NCI-H526 treated with DMSO at 0.1 percent for 48 hours (cell line): ENCODE measurements at regions not wholly inside any gene's neighbourhood (a gene's known extent, or its start where the extent isn't known, plus 50 kb on each side); places are given as distances from the start of the nearest gene placed in this dataset.
A peak's percentile ranks its signal among the peaks of the same experiment; 100 is the strongest.

Experiments
- DNase-seq: peaks from one replicate; lab custom pipeline; 2025; lab: John Stamatoyannopoulos, UW

- DNase-seq: no peak
Measured at GRCh38 chr12:24473097-24473496, 475.8 kb downstream of the BCAT1 start.

- DNase-seq: no peak
Measured at GRCh38 chr12:24470050-24470449, 478.9 kb downstream of the BCAT1 start.

GRCh38 chr12:24469089-24469488, 479.8 kb downstream of the BCAT1 start:
- no peak for DNase-seq

GRCh38 chr12:24467226-24467625, 481.7 kb downstream of the BCAT1 start:
- DNase-seq: no peak

GRCh38 chr12:24463375-24463774, 485.5 kb downstream of the BCAT1 start:
- no peak for DNase-seq

GRCh38 chr12:24462946-24463345, 486.0 kb downstream of the BCAT1 start:
- no peak for DNase-seq

GRCh38 chr12:24460506-24460905, 488.4 kb downstream of the BCAT1 start:
- no peak for DNase-seq

GRCh38 chr12:24460099-24460498, 488.8 kb downstream of the BCAT1 start:
- DNase-seq: no peak

GRCh38 chr12:24455811-24456210, 493.1 kb downstream of the BCAT1 start:
- no peak for DNase-seq

- DNase-seq: no peak
Measured at GRCh38 chr12:24447678-24448077, 498.2 kb upstream of the SOX5 start.

- peak; percentile 23 for DNase-seq
Measured at GRCh38 chr12:24446287-24446686, 496.8 kb upstream of the SOX5 start.

GRCh38 chr12:24444634-24445033, 495.2 kb upstream of the SOX5 start:
- DNase-seq: no peak

- no peak for DNase-seq
Measured at GRCh38 chr12:24441458-24441857, 492.0 kb upstream of the SOX5 start.

GRCh38 chr12:24436667-24437066, 487.2 kb upstream of the SOX5 start:
- no peak for DNase-seq

- DNase-seq: no peak
Measured at GRCh38 chr12:24431872-24432271, 482.4 kb upstream of the SOX5 start.

GRCh38 chr12:24427776-24428175, 478.3 kb upstream of the SOX5 start:
- DNase-seq: no peak

- no peak for DNase-seq
Measured at GRCh38 chr12:24425601-24425970, 476.1 kb upstream of the SOX5 start.

- DNase-seq: no peak
Measured at GRCh38 chr12:24424889-24425600, 475.6 kb upstream of the SOX5 start.

- DNase-seq: no peak
Measured at GRCh38 chr12:24424376-24424775, 474.9 kb upstream of the SOX5 start.

GRCh38 chr12:24423611-24424010, 474.1 kb upstream of the SOX5 start:
- no peak for DNase-seq

GRCh38 chr12:24421759-24422158, 472.3 kb upstream of the SOX5 start:
- peak; percentile 26 for DNase-seq

- DNase-seq: no peak
Measured at GRCh38 chr12:24418157-24418556, 468.7 kb upstream of the SOX5 start.

- DNase-seq: no peak
Measured at GRCh38 chr12:24416423-24417109, 467.1 kb upstream of the SOX5 start.

- DNase-seq: no peak
Measured at GRCh38 chr12:24415934-24416333, 466.5 kb upstream of the SOX5 start.
